HG03135 (cell line): ENCODE measurements at regions not wholly inside any gene's neighbourhood (a gene's known extent, or its start where the extent isn't known, plus 50 kb on each side); places are given as distances from the start of the nearest gene placed in this dataset.

Experiments used
- ATAC-seq: cut with Tn5 transposase; IDR thresholded peaks from one replicate; pipeline ENCODE4 v1.9.1; 2021; ENCODE audit warnings: mild to moderate bottlenecking, moderate library complexity; ENCODE audit not compliant: unreplicated experiment

GRCh38 chr15:100718075-100718980 lies 115.9 kb downstream of the ASB7 start:
- ATAC-seq = no peak

- ATAC-seq = no peak
Measured at GRCh38 chr15:100720406-100720967, 118.1 kb downstream of the ASB7 start.

- no peak for ATAC-seq
Measured at GRCh38 chr15:100721758-100722550, 119.6 kb downstream of the ASB7 start.

GRCh38 chr15:100722551-100723314 lies 120.3 kb downstream of the ASB7 start:
- no peak for ATAC-seq

- no peak for ATAC-seq
Measured at GRCh38 chr15:100723315-100723801, 121.0 kb downstream of the ASB7 start.

GRCh38 chr15:100725121-100726069 lies 123.0 kb downstream of the ASB7 start:
- no peak for ATAC-seq

- no peak for ATAC-seq
Measured at GRCh38 chr15:100726070-100726420, 123.7 kb downstream of the ASB7 start.

GRCh38 chr15:100726421-100727190 lies 124.2 kb downstream of the ASB7 start:
- ATAC-seq = no peak

- ATAC-seq = no peak
Measured at GRCh38 chr15:100727291-100727851, 125.0 kb downstream of the ASB7 start.

GRCh38 chr15:100728371-100729201 lies 126.2 kb downstream of the ASB7 start:
- no peak for ATAC-seq

- ATAC-seq = no peak
Measured at GRCh38 chr15:100729461-100729860, 127.1 kb downstream of the ASB7 start.

- no peak for ATAC-seq
Measured at GRCh38 chr15:100730129-100730528, 127.7 kb downstream of the ASB7 start.

- no peak for ATAC-seq
Measured at GRCh38 chr15:100730655-100731266, 128.4 kb downstream of the ASB7 start.

GRCh38 chr15:100731267-100732152 lies 129.1 kb downstream of the ASB7 start:
- no peak for ATAC-seq

- ATAC-seq = no peak
Measured at GRCh38 chr15:100732211-100733055, 130.0 kb downstream of the ASB7 start.
